HCT116 (cell line): ENCODE measurements at regions not wholly inside any gene's neighbourhood (a gene's known extent, or its start where the extent isn't known, plus 50 kb on each side); places are given as distances from the start of the nearest gene placed in this dataset.

Experiments
- ATAC-seq: fragments of 200-7000 bp; cut with Tn5 transposase; 2 replicates; pipeline ENCODE4 v1.9.1; 2020; ENCODE audit warnings: mild to moderate bottlenecking, moderate library complexity
- BruUV-seq: library from RNA; stranded (reverse); fragments of 400-500 nt; replicated peaks from 2 replicates; lab custom pipeline; 2021; lab: Mats Ljungman, UMichigan
- CTCF ChIA-PET: fragments of 300-600 bp; sonication (Branson Sonifier 250); formaldehyde crosslinking; loops from one replicate; lab custom pipeline; 2021; ENCODE audit warnings: antibody characterized with exemption; lab: Charles Lee
- POLR2A ChIA-PET: fragments of 300-600, 350-600 bp; sonication (Branson Sonifier 250); formaldehyde crosslinking; loops from one replicate; lab custom pipeline; 2021; ENCODE audit warnings: antibody characterized with exemption; lab: Charles Lee
- RAD21 ChIA-PET, 2 experiments: fragments of 300-600 bp; sonication (Branson Sonifier 250); formaldehyde crosslinking; loops; one replicate each; lab custom pipeline; 2023; ENCODE audit warnings: low total read pairs in 2 of 2; ENCODE audit not compliant: uncharacterized antibody in 2 of 2, unreplicated experiment in 2 of 2, low non-redundant PET in 1 of 2; lab: Charles Lee
- DNase-seq: peaks from one replicate; pipeline ENCODE4 v3.0.0-alpha.2; 2010; ENCODE audit warnings: low read depth, low spot score
- H2AFZ ChIP-seq: fragments of 200-600 bp; shearing (Covaris generic), sonication (generic); 2 replicates; pipeline ENCODE4 v1.6.1; 2017; ENCODE audit warnings: low read depth, mixed run types, mixed read lengths, antibody characterized with exemption, low read length; ENCODE audit not compliant: poor library complexity, severe bottlenecking
- H3K27ac ChIP-seq: 2 replicates; pipeline ENCODE4 v1.5.1; 2012; ENCODE audit warnings: low read depth, low read length
- H3K27me3 ChIP-seq: fragments of 200-600 bp; sonication (generic); 2 replicates; pipeline ENCODE4 v1.6.1; 2016; ENCODE audit warnings: mixed run types, low read length, mixed read lengths; ENCODE audit not compliant: insufficient read depth
- H3K36me3 ChIP-seq, 2 experiments: fragments of 200-500 bp in 1 of 2; fragments of 200-600 bp in 1 of 2; sonication (Bioruptor generic) in 1 of 2; sonication (generic) in 1 of 2; 2 replicates each; pipeline versions ENCODE4 v1.5.1 to v1.6.1; 2014 to 2016; ENCODE audit warnings: low read length in 2 of 2, inconsistent platforms in 1 of 2, mixed read lengths in 1 of 2, mixed run types in 1 of 2; ENCODE audit not compliant: insufficient read depth in 2 of 2, control insufficient read depth in 1 of 2
- H3K4me1 ChIP-seq, 2 experiments: fragments of 200-600 bp in 1 of 2; sonication (generic) in 1 of 2; 2 replicates each; pipeline versions ENCODE4 v1.5.1 to v1.6.1; 2012 to 2017; ENCODE audit warnings: low read length in 2 of 2, inconsistent platforms in 1 of 2, mild to moderate bottlenecking in 1 of 2, mixed read lengths in 1 of 2, mixed run types in 1 of 2, moderate library complexity in 1 of 2; ENCODE audit not compliant: insufficient read depth in 2 of 2, control insufficient read depth in 1 of 2
- H3K4me2 ChIP-seq: fragments of 200-600 bp; sonication (generic); 2 replicates; pipeline ENCODE4 v1.6.1; 2017; ENCODE audit warnings: mixed run types, low read length, mixed read lengths
- H3K4me3 ChIP-seq, 2 experiments: fragments of 200-600 bp in 1 of 2; sonication (generic) in 1 of 2; replicated peaks in 1 of 2; 2 replicates each; pipeline ENCODE4 v1.5.1; 2011 to 2016; ENCODE audit warnings: low read length in 2 of 2, control low read depth in 1 of 2, low read depth in 1 of 2, mild to moderate bottlenecking in 1 of 2, mixed read lengths in 1 of 2, mixed run types in 1 of 2
- H3K79me2 ChIP-seq: fragments of 200-600 bp; sonication (generic); 2 replicates; pipeline ENCODE4 v1.6.1; 2017; ENCODE audit warnings: mild to moderate bottlenecking, mixed run types, low read length, moderate library complexity, mixed read lengths; ENCODE audit not compliant: insufficient read depth
- H3K9ac ChIP-seq: fragments of 200-600 bp; sonication (generic); 2 replicates; pipeline ENCODE4 v1.6.1; 2016; ENCODE audit warnings: low read length, mixed read lengths
- H3K9me2 ChIP-seq: fragments of 200-600 bp; sonication (generic), shearing (Covaris generic); 2 replicates; pipeline ENCODE4 v1.6.1; 2017; ENCODE audit warnings: mixed run types, mild to moderate bottlenecking, moderate library complexity; ENCODE audit not compliant: insufficient read depth
- H3K9me3 ChIP-seq, 2 experiments: fragments of 200-500 bp in 1 of 2; fragments of 200-600 bp in 1 of 2; sonication (Bioruptor generic) in 1 of 2; sonication (generic) in 1 of 2; 2 replicates each; pipeline ENCODE4 v1.6.1; 2014 to 2017; ENCODE audit warnings: low read length in 2 of 2, mixed read lengths in 2 of 2, inconsistent platforms in 1 of 2, low read depth in 1 of 2, mild to moderate bottlenecking in 1 of 2, mixed run types in 1 of 2, moderate library complexity in 1 of 2; ENCODE audit not compliant: control insufficient read depth in 1 of 2, insufficient read depth in 1 of 2
- H4K20me1 ChIP-seq: fragments of 200-600 bp; sonication (generic), shearing (Covaris generic); 2 replicates; pipeline ENCODE4 v1.6.1; 2017; ENCODE audit warnings: mixed run types, mild to moderate bottlenecking, moderate library complexity; ENCODE audit not compliant: insufficient read depth
- CEBPB ChIP-seq: IDR thresholded peaks from 2 replicates; pipeline ENCODE4 v1.6.1; 2012; ENCODE audit warnings: low read depth
- EZH2phosphoT487 ChIP-seq: fragments of 200-600 bp; IDR thresholded peaks from 2 replicates; pipeline ENCODE4 v1.6.1; 2018; ENCODE audit warnings: antibody characterized with exemption, borderline replicate concordance
- FOSL1 ChIP-seq: IDR thresholded peaks from 2 replicates; pipeline ENCODE4 v1.6.1; 2012; ENCODE audit warnings: low read depth
- JUND ChIP-seq: IDR thresholded peaks from 2 replicates; pipeline ENCODE4 v1.6.1; 2012
- POLR2AphosphoS5 ChIP-seq: IDR thresholded peaks from 2 replicates; pipeline ENCODE4 v1.6.1; 2011; ENCODE audit warnings: mild to moderate bottlenecking, low read depth, low read length, moderate library complexity
- SIN3A ChIP-seq: IDR thresholded peaks from 2 replicates; pipeline ENCODE4 v1.6.1; 2012; ENCODE audit warnings: low read depth
- intact Hi-C: fragments of 100-400 bp; cut with micrococcal nuclease; formaldehyde crosslinking; loops from 2 replicates; pipeline ENCODE4 v1.10.0; 2022

DNA sequence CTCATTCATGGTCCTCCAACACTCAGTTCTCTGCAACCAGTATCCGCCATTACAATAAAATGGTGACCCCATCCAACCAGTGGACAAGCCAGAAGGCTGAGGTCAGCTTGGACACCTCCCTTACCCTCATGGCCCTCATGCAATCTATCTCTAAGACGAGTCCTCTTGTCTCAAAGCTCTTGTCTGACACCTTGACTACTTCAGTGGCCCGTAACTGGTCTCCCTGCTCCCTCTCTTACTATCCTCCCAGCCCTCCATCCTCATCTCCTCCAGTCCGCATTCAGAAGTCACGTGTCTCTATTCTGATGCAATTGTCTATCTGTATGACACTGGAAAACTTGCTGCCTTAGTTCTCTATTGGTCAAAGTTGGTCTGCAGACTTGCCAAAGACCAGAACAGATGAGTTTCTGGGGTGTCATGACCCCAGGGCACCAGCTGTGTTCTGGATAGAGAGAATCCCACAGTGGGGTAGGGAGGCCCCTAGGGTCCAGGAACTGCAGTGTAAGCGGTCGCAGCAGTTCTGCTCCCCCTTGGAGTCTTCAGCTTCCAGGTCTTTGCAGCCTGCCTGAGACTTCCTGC, 59.6 kb upstream of the RNF24 start:
- Histone ChIP-seq H3K27ac (no peak overlapping the region), H3K27me3 (no peaks in the 10 kb centered on the region; the same call in 1 of the 2 replicates), H3K9me2 (no peaks in the 10 kb centered on the region), H3K79me2 (no peaks in the 10 kb centered on the region), H3K4me3 (no peak overlapping the region), H3K9me3 (no peaks in the 10 kb centered on the region; a peak in 1 of 4 replicates), H3K4me2 (no peak overlapping the region), H3K9ac (no peak overlapping the region), H2AFZ (no peak overlapping the region), H3K36me3 (no peaks in the 10 kb centered on the region), H4K20me1 (no peaks in the 10 kb centered on the region), H3K4me1 (peaks cover 14 to 22% of the 10 kb centered on the region in 2 experiments)
- DNase-seq (no peak), ATAC-seq (no peak)
- no TSS peak for BruUV-seq
- intact Hi-C loops: no loop called here
- RAD21 ChIA-PET: no interaction called here
- CTCF ChIA-PET: interaction anchor here (2.2 kb wide), 1 partner anchor 10 kb away, joined by 8 read pairs; no protein-coding TSS in a partner anchor
- POLR2A ChIA-PET: no interaction called here
- no peak for TF ChIP-seq CEBPB
- TF ChIP-seq EZH2phosphoT487: no peak
- TF ChIP-seq SIN3A: no peak

GRCh38 chr20:4073852-4074741, 58.7 kb upstream of the RNF24 start:
- DNase-seq (no peak), ATAC-seq (no peak)
- Histone ChIP-seq H4K20me1 (no peaks in the 10 kb centered on the region), H3K4me2 (no peak overlapping the region), H3K27me3 (no peaks in the 10 kb centered on the region; the same call in 1 of the 2 replicates), H3K27ac (no peak overlapping the region), H3K9ac (no peak overlapping the region), H3K4me1 (peaks cover 14 to 22% of the 10 kb centered on the region in 2 experiments), H3K4me3 (no peak overlapping the region), H3K36me3 (no peaks in the 10 kb centered on the region), H3K9me2 (no peaks in the 10 kb centered on the region), H2AFZ (no peak overlapping the region), H3K9me3 (no peaks in the 10 kb centered on the region; a peak in 1 of 4 replicates), H3K79me2 (no peaks in the 10 kb centered on the region)
- intact Hi-C loops: no loop called here
- TF ChIP-seq FOSL1 (no peak), JUND (no peak), POLR2AphosphoS5 (no peak)
- ChIA-PET CTCF (interaction anchor here (2.2 kb wide), 1 partner anchor 11 kb away, joined by 8 read pairs; no protein-coding TSS in a partner anchor), POLR2A (no interaction called here), RAD21 (no interaction called here)
- no TSS peak for BruUV-seq
